ENCODE measurements at regions not wholly inside any gene's neighbourhood (a gene's known extent, or its start where the extent isn't known, plus 50 kb on each side); places are given as distances from the start of the nearest gene placed in this dataset.

GRCh38 chr6:41404182-41404845 is 68.9 kb downstream of the NCR2 start:
- H3K27me3 Mint-ChIP-seq, result peaks cover 34% of the 10 kb centered on the region
- peaks cover 3% of the 10 kb centered on the region for H3K9me3 Mint-ChIP-seq

DNA sequence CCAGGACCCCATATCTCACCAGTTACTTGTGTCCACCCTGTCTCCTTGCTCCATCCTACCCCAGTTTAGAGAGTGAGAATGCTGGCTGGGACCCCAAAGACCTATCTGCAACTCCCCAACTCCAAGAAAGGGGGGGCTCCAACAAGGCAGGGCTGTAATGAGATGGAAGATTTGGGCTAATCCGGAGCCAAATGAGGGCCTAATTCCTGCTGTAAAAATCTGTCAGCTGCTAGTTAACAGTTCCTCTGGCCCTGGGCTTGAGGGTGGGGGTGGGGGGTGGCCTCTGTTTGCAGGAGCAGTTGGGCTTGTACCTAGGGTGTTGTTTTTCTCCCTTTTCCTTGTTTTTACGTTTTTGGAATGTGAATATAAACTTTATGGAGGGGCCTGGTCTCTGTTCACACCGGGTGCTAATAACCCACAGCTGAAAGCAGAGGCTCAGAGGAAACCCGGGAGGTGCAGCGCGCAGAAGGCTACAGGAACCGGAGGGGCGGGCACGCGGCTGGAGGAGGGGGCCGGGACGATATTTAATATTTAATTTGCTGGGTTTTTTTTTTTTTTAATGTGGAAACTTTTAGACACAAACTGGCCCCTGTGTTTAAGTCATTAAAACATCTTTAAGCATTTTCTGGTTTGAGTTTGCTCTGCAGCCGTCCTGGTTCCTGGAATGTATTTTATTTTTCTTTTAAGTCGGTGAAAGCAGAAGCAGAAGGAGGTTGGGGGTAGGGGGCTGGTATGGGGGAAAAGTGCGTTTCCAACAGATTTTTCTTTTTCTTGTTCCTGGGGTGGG is 70.7 kb downstream of the NCR2 start:
- Mint-ChIP-seq H3K4me3 (no peak overlapping the region), H3K36me3 (no peaks in the 10 kb centered on the region), H3K27me3 (peaks cover 30% of the 10 kb centered on the region), H3K4me1 (no peaks in the 10 kb centered on the region), H3K27ac (no peak overlapping the region), H3K9me3 (peaks cover 3% of the 10 kb centered on the region)
- DNase-seq, result no peak

More at GRCh38 chr6:41404182-41404845, 68.9 kb downstream of the NCR2 start:
- Mint-ChIP-seq H3K4me1 (no peaks in the 10 kb centered on the region), H3K4me3 (no peak overlapping the region), H3K27ac (no peak overlapping the region), H3K36me3 (no peaks in the 10 kb centered on the region)
- DNase-seq, result no peak

DNA sequence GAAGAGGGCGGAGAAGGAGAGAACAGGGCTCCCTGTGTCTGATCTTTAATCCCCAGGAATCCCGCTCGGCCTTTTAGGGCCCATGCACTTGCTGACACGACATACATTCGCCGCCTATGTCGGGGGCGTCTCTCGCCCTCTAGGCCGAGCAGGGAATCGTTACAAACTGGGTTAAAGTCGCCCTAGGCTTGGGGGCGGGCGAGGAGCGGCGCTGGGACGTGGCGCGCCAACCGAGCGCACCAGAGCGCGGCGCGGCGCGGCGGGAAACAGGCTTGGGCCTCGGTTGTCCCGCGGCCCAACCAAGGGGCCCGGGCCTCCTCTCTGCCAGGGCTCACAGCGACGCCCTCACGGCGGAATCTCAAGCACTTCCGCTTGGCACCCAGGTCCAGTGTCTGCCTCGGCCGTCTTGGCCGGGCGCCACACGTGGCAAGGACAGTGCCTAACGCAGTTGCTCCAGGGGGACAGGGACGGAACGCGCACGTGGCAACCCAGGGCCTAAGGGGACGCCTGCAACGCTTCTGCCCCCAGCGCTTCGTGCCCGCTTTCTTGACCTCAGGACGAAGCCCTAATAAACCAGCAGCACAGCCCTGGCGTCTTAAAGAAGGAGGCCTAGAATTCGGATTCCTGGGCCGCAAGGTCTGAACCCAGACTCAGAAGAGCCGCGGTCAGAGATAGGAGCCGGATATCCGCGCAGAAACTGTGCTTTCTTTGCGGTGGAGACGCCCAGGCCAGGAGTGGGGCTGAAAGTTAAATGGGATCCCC is 71.5 kb downstream of the NCR2 start:
- no peak for DNase-seq
- no peak overlapping the region for H3K4me3 Mint-ChIP-seq
- H3K27ac Mint-ChIP-seq, result no peak overlapping the region
- H3K27me3 Mint-ChIP-seq, result peaks cover 25% of the 10 kb centered on the region
- H3K36me3 Mint-ChIP-seq, result no peaks in the 10 kb centered on the region
- H3K9me3 Mint-ChIP-seq, result no peaks in the 10 kb centered on the region
- H3K4me1 Mint-ChIP-seq, result no peaks in the 10 kb centered on the region

DNA sequence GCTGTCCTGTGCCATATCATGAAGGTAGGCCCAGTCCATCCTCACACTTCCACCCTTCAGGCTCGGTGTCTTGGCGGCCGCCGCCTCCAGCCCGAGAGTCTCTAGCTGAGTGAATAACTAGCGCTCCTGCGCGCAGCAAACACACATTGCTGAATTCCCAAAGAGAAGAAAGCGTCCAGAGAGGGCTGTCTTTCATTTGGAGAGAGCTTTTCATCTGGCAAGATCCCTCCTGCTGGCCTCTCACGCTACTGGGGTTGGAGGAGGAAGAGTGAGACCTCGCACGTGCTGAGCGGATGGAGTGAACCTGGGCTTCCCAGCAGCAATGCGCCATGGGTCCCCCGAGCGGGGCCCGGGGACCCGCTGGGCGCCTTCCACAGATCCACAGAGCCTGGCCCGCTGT is 73.2 kb downstream of the NCR2 start:
- H3K36me3 Mint-ChIP-seq, result no peaks in the 10 kb centered on the region
- DNase-seq, result no peak
- no peak overlapping the region for H3K4me3 Mint-ChIP-seq
- no peak overlapping the region for H3K27ac Mint-ChIP-seq
- H3K9me3 Mint-ChIP-seq, result no peaks in the 10 kb centered on the region
- H3K4me1 Mint-ChIP-seq, result no peaks in the 10 kb centered on the region
- peaks cover 16% of the 10 kb centered on the region for H3K27me3 Mint-ChIP-seq

- Mint-ChIP-seq H3K4me1 (no peaks in the 10 kb centered on the region), H3K27me3 (peaks cover 16% of the 10 kb centered on the region), H3K9me3 (no peaks in the 10 kb centered on the region), H3K27ac (no peak overlapping the region), H3K36me3 (no peaks in the 10 kb centered on the region), H3K4me3 (no peak overlapping the region)
- DNase-seq, result no peak
Observed at GRCh38 chr6:41408982-41409381, 73.6 kb downstream of the NCR2 start.

GRCh38 chr6:41409489-41409888 is 74.1 kb downstream of the NCR2 start:
- peaks cover 22% of the 10 kb centered on the region for H3K27me3 Mint-ChIP-seq
- H3K27ac Mint-ChIP-seq, result no peak overlapping the region
- no peak overlapping the region for H3K4me3 Mint-ChIP-seq

DNA sequence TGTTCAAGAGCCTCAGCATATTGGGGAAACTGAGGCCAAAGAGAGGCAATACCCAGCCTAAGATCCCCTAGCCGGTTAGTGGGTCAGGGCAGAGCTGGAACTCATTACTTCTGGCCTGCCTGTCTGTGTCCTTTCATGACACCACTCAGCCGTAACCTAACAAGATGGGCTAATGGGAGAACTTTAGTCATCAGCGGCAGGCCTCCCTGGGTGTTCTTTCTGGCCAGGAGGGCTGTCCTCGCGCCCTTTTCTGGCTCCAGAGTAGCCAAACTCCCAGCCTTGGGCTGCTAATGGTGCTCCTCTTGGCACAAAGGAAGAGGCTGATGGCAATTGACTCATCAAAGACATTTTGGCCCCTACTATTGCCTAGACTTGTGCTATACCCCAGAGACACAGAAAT is 76.6 kb downstream of the NCR2 start:
- Mint-ChIP-seq H3K4me1 (peaks cover 7% of the 10 kb centered on the region), H3K36me3 (no peaks in the 10 kb centered on the region), H3K4me3 (no peak overlapping the region), H3K27ac (no peak overlapping the region), H3K9me3 (no peaks in the 10 kb centered on the region), H3K27me3 (peaks cover 36% of the 10 kb centered on the region)
- DNase-seq, result no peak

More at GRCh38 chr6:41409489-41409888, 74.1 kb downstream of the NCR2 start:
- H3K9me3 Mint-ChIP-seq, result no peaks in the 10 kb centered on the region
- no peaks in the 10 kb centered on the region for H3K36me3 Mint-ChIP-seq
- no peak for DNase-seq
- no peaks in the 10 kb centered on the region for H3K4me1 Mint-ChIP-seq

DNA sequence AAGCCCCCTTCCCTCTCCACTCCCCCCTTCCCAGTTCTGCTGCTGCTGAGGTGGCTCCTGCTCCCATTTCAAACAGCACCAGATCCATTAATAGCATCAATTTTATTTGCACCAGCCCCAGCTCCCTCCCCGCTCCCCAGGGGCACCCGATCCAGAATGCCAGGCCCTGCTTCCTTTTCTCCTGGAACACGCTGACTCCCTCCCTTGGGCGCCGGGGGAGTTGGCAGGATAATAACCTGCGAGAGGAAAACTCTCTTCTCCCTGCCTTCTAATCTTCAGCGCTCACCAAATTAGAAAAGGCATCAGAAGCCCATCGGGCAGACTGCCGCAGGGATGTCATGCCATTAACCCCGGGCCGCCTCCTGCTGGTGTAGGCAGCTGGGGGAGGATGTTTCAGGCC is 77.8 kb downstream of the NCR2 start:
- H3K27me3 Mint-ChIP-seq, result peaks cover 47% of the 10 kb centered on the region

DNA sequence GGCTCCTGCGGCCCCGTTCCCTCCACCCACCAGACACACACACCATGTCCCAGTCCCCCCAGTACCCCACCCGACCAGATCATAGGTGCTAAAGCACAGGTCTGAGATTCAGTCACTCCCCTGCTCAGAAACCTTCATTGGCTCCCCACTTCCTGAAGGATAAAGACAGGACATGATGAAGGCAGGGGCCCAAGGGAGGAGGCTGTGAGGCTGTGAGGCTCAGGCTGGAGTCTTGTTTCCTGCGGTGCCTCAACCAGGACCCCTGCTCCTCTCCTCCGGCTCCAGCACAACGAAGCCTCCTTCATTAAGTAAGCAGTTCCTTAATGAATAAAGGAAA is 81.1 kb downstream of the NCR2 start:
- Mint-ChIP-seq H3K4me3 (no peak overlapping the region), H3K27ac (no peak overlapping the region), H3K36me3 (peaks cover 2% of the 10 kb centered on the region), H3K27me3 (peaks cover 57% of the 10 kb centered on the region), H3K4me1 (peaks cover 7% of the 10 kb centered on the region), H3K9me3 (peaks cover 6% of the 10 kb centered on the region)
- no peak for DNase-seq

More for the DNA sequence above, 77.8 kb downstream of the NCR2 start:
- Mint-ChIP-seq H3K27ac (no peak overlapping the region), H3K36me3 (no peaks in the 10 kb centered on the region), H3K4me1 (peaks cover 7% of the 10 kb centered on the region), H3K4me3 (no peak overlapping the region), H3K9me3 (no peaks in the 10 kb centered on the region)
- DNase-seq, result no peak

GRCh38 chr6:41418741-41419140 is 83.3 kb downstream of the NCR2 start:
- peaks cover 7% of the 10 kb centered on the region for H3K4me1 Mint-ChIP-seq
- no peak for DNase-seq
- peaks cover 6% of the 10 kb centered on the region for H3K9me3 Mint-ChIP-seq
- peaks cover 2% of the 10 kb centered on the region for H3K36me3 Mint-ChIP-seq
- peaks cover 65% of the 10 kb centered on the region for H3K27me3 Mint-ChIP-seq
- H3K4me3 Mint-ChIP-seq, result no peak overlapping the region
- no peak overlapping the region for H3K27ac Mint-ChIP-seq

DNA sequence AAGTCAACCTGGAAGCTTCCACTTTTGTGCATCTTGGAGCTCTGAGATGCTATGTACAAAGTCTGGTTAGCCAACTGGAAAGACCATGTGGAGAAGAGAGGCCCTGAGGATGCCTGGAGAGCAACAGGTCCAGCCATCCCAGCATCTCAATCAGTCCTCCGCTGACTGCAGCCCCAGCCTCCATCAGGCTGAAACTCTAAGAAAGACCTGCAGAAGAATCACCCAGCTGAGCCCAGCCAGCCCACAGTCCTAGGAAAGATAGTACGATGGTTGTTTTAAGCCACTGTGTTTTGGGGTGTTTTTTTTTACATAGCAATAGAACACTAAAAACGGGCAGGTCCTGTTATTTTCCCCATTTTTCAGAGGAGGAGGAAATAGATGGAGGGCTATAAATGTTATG is 84.0 kb downstream of the NCR2 start:
- peaks cover 6% of the 10 kb centered on the region for H3K9me3 Mint-ChIP-seq
- H3K4me1 Mint-ChIP-seq, result peaks cover 7% of the 10 kb centered on the region
- H3K27me3 Mint-ChIP-seq, result peaks cover 63% of the 10 kb centered on the region
- H3K36me3 Mint-ChIP-seq, result peaks cover 2% of the 10 kb centered on the region
- no peak overlapping the region for H3K4me3 Mint-ChIP-seq
- no peak overlapping the region for H3K27ac Mint-ChIP-seq
- DNase-seq, result no peak

DNA sequence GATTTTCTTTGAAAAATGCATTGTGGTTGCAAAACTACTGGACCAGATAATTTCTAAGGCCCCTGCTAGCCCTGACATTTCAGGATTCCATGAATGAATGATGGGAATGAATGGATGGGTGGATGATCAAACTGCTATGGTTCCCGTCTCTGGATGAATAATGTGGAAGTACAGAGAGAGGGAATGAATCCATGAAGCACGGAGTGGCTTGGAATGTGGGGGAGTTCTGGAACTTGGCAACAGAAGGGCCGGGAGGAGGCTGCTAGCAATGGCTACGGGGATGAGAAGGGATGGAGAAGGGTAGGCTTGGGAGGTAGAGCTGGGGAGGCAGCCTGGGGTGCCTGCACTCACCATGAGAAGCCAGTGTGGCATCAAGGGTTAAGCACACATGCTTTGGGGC is 84.8 kb downstream of the NCR2 start:
- Mint-ChIP-seq H3K27ac (no peak overlapping the region), H3K9me3 (peaks cover 6% of the 10 kb centered on the region), H3K27me3 (peaks cover 55% of the 10 kb centered on the region), H3K4me3 (no peak overlapping the region), H3K4me1 (peaks cover 7% of the 10 kb centered on the region), H3K36me3 (peaks cover 2% of the 10 kb centered on the region)
- no peak for DNase-seq

DNA sequence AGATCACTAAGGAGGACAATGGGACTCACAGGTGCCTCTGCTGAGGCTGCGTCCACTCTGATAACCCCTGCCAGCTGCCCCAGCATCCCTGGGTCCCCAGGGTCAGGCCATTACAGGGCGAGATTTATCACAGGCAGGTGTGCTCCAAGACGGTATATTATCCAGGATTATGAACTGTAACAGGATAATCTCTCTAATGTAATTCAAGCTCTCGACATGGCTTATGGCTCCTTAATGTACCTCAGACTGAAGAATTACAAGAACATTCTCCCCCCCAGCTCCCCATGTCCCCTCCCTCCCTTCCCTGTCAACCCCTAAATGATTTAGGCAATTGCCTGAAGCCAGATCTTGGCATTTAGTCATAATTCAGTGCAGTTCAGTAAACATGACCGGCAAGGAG is 86.8 kb downstream of the NCR2 start:
- Mint-ChIP-seq H3K27me3 (peaks cover 35% of the 10 kb centered on the region), H3K9me3 (peaks cover 6% of the 10 kb centered on the region)
- DNase-seq, result no peak

DNA sequence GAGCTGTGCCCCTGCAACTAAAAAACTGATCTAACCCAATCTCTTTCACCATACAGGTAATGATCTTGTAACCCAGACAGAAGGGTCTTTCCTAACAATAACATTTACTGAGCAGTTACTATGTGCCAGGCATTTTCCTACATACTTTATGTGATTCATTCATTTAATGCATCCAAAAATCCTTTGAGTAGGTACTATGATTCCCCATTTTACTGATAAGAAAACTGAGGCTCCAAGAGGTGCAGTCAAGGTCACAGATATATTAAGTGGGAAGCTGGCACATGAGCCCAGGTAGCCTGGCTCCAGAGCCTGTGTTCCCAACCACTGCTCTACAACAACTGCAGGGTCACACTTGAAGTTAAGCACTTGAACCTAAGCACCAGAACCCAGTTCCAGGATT is 87.6 kb downstream of the NCR2 start:
- no peak overlapping the region for H3K27ac Mint-ChIP-seq
- H3K36me3 Mint-ChIP-seq, result peaks cover 2% of the 10 kb centered on the region
- H3K9me3 Mint-ChIP-seq, result peaks cover 6% of the 10 kb centered on the region
- peaks cover 4% of the 10 kb centered on the region for H3K4me1 Mint-ChIP-seq
- peaks cover 26% of the 10 kb centered on the region for H3K27me3 Mint-ChIP-seq
- H3K4me3 Mint-ChIP-seq, result no peak overlapping the region
- no peak for DNase-seq

More for the DNA sequence above, 86.8 kb downstream of the NCR2 start:
- no peak overlapping the region for H3K27ac Mint-ChIP-seq
- peaks cover 2% of the 10 kb centered on the region for H3K36me3 Mint-ChIP-seq
- peaks cover 4% of the 10 kb centered on the region for H3K4me1 Mint-ChIP-seq
- no peak overlapping the region for H3K4me3 Mint-ChIP-seq

DNA sequence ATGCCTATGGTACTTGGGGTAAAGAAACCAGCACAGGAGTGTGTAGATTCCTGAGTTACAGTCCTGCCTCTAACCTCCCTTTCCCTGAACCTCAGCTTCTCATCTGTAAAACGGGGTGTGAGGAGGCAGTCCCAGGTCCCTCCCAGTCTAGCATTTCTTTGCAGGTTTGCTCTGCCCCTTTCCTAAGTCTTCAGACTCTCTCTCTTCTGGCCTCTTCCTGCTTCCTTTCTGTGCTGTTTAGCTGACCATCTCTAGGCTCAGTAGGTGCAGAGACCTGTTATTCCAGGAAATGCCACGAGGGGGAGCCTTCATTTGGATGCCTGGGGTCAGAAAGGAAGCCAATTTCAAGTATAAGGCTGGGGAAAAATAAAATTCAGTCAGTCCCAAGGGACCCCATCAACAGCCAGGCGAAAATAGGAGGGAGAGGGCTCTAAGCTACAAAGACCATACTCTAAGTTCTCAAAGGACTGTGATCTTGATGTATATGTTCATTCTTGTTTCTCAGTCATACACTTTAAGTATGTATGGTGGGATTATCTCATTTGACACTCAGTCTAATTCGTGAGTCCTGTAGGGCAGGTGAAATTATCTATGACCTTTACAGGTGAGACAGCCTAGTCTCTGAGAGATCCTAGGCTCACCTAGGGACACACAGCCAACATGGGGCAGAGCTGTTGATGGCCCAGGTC is 89.1 kb downstream of the NCR2 start:
- peaks cover 27% of the 10 kb centered on the region for H3K27me3 Mint-ChIP-seq

More for the DNA sequence above, 89.1 kb downstream of the NCR2 start:
- Mint-ChIP-seq H3K36me3 (no peaks in the 10 kb centered on the region), H3K9me3 (peaks cover under 1% of the 10 kb centered on the region), H3K4me3 (no peak overlapping the region), H3K4me1 (peaks cover 14% of the 10 kb centered on the region), H3K27ac (no peak overlapping the region)
- peak; percentile 67 for DNase-seq

All from activated naive CD8-positive, alpha-beta T cell treated with anti-CD3 and anti-CD28 coated beads for 36 hours (primary cell).